HG03460 (cell line): ENCODE measurements at regions not wholly inside any gene's neighbourhood (a gene's known extent, or its start where the extent isn't known, plus 50 kb on each side); places are given as distances from the start of the nearest gene placed in this dataset.
"Not testable (repeated sequence)": the region's sequence is repeated elsewhere in the genome, so short reads cannot be mapped to it uniquely, and the experiment has no call there.

Experiments used
- ATAC-seq: cut with Tn5 transposase; IDR thresholded peaks from one replicate; pipeline ENCODE4 v1.9.1; 2021; ENCODE audit not compliant: unreplicated experiment

GRCh38 chr10:2895594-2896196 lies 171.7 kb upstream of the PFKP start:
- ATAC-seq = no peak

GRCh38 chr10:2893991-2894390 lies 173.4 kb upstream of the PFKP start:
- ATAC-seq = no peak

- ATAC-seq = no peak
These were observed 174.0 kb upstream of the PFKP start for GRCh38 chr10:2893158-2893845.

- no peak for ATAC-seq
These were observed 175.6 kb upstream of the PFKP start for GRCh38 chr10:2891770-2892124.

- no peak for ATAC-seq
These were observed 176.1 kb upstream of the PFKP start for GRCh38 chr10:2891073-2891769.

- ATAC-seq = no peak
These were observed 177.3 kb upstream of the PFKP start for GRCh38 chr10:2890093-2890492.

- no peak for ATAC-seq
These were observed 178.8 kb upstream of the PFKP start for GRCh38 chr10:2888403-2889004.

GRCh38 chr10:2887391-2888070 lies 179.8 kb upstream of the PFKP start:
- no peak for ATAC-seq

- ATAC-seq = no peak
These were observed 180.7 kb upstream of the PFKP start for GRCh38 chr10:2886662-2887061.

- ATAC-seq = no peak
These were observed 181.8 kb upstream of the PFKP start for GRCh38 chr10:2885288-2886278.

GRCh38 chr10:2883983-2884540 lies 183.3 kb upstream of the PFKP start:
- ATAC-seq = not testable (repeated sequence)

GRCh38 chr10:2883238-2883637 lies 184.1 kb upstream of the PFKP start:
- ATAC-seq = no peak

GRCh38 chr10:2882628-2883027 lies 184.7 kb upstream of the PFKP start:
- no peak for ATAC-seq

GRCh38 chr10:2881720-2882620 lies 185.4 kb upstream of the PFKP start:
- no peak for ATAC-seq

GRCh38 chr10:2880050-2880449 lies 187.3 kb upstream of the PFKP start:
- not testable (repeated sequence) for ATAC-seq

GRCh38 chr10:2878818-2879217 lies 188.5 kb upstream of the PFKP start:
- no peak for ATAC-seq

- no peak for ATAC-seq
These were observed 191.3 kb upstream of the PFKP start for GRCh38 chr10:2876032-2876431.

- ATAC-seq = no peak
These were observed 192.4 kb upstream of the PFKP start for GRCh38 chr10:2874963-2875362.

GRCh38 chr10:2873769-2874168 lies 193.6 kb upstream of the PFKP start:
- no peak for ATAC-seq
